HEK293 (cell line): ENCODE measurements at regions not wholly inside any gene's neighbourhood (a gene's known extent, or its start where the extent isn't known, plus 50 kb on each side); places are given as distances from the start of the nearest gene placed in this dataset.
A peak's percentile ranks its signal among the peaks of the same experiment; 100 is the strongest.

Experiments used
- CTCF ChIA-PET: fragments of 350-600 bp; formaldehyde crosslinking; extraction: SDS; loops from one replicate; lab custom pipeline; 2021; ENCODE audit warnings: antibody characterized with exemption; lab: Yijun Ruan, JAX
- POLR2A ChIA-PET: fragments of 300-600 bp; formaldehyde crosslinking; extraction: SDS; loops from one replicate; lab custom pipeline; 2020; ENCODE audit warnings: antibody characterized with exemption, inconsistent platforms; lab: Yijun Ruan, JAX
- H3K27ac ChIP-seq: fragments of 200-500 bp; sonication (Bioruptor generic); 2 replicates; pipeline ENCODE4 v1.5.1; 2014; ENCODE audit warnings: low read depth, low read length, control low read depth, inconsistent platforms; ENCODE audit errors: extremely low read depth
- H3K36me3 ChIP-seq, 2 experiments: fragments of 200-500 bp in 1 of 2; sonication (Bioruptor generic) in 1 of 2; 1 replicate in 1 of 2; 2 replicates in 1 of 2; pipeline ENCODE4 v1.5.1; 2014 to 2017; ENCODE audit warnings: inconsistent platforms in 2 of 2, low read length in 2 of 2; ENCODE audit not compliant: control insufficient read depth in 2 of 2, insufficient read depth in 1 of 2
- H3K4me1 ChIP-seq: fragments of 200-500 bp; sonication (Bioruptor generic); 2 replicates; pipeline ENCODE4 v1.5.1; 2014; ENCODE audit warnings: mild to moderate bottlenecking, low read length, inconsistent platforms; ENCODE audit not compliant: control insufficient read depth, insufficient read depth
- H3K4me3 ChIP-seq: 2 replicates; pipeline ENCODE4 v1.5.1; 2011; ENCODE audit warnings: low read depth, mild to moderate bottlenecking, control low read depth, low read length, moderate library complexity
- H3K9me3 ChIP-seq: fragments of 200-500 bp; sonication (Bioruptor generic); 2 replicates; pipeline ENCODE4 v1.5.1; 2014; ENCODE audit warnings: low read depth, low read length, inconsistent platforms; ENCODE audit not compliant: control insufficient read depth, insufficient read depth
- EGR2 ChIP-seq: fragments of 450-650 bp; formaldehyde crosslinking; IDR thresholded peaks from 2 replicates; pipeline ENCODE4 v1.5.1; 2016; ENCODE audit warnings: low read depth, missing biosample characterization, missing genetic modification characterization
- MZF1 ChIP-seq: fragments of 450-650 bp; formaldehyde crosslinking; IDR thresholded peaks from 2 replicates; pipeline ENCODE4 v1.5.1; 2017; ENCODE audit warnings: missing biosample characterization, missing genetic modification characterization, borderline replicate concordance
- SP2 ChIP-seq: fragments of 450-650 bp; formaldehyde crosslinking; IDR thresholded peaks from 2 replicates; pipeline ENCODE4 v1.5.1; 2016; ENCODE audit warnings: missing biosample characterization, missing genetic modification characterization
- YY2 ChIP-seq: fragments of 450-650 bp; formaldehyde crosslinking; IDR thresholded peaks from 2 replicates; pipeline ENCODE4 v1.5.1; 2016; ENCODE audit warnings: missing biosample characterization, missing genetic modification characterization
- ZBTB17 ChIP-seq: fragments of 450-650 bp; formaldehyde crosslinking; IDR thresholded peaks from 2 replicates; pipeline ENCODE4 v1.5.1; 2016; ENCODE audit warnings: missing biosample characterization, missing genetic modification characterization
- ZBTB20 ChIP-seq: fragments of 450-650 bp; formaldehyde crosslinking; IDR thresholded peaks from 2 replicates; pipeline ENCODE4 v1.5.1; 2016; ENCODE audit warnings: missing biosample characterization, missing genetic modification characterization
- ZFHX2 ChIP-seq: fragments of 450-650 bp; formaldehyde crosslinking; conservative IDR thresholded peaks from 2 replicates; pipeline ENCODE4 v1.5.1; 2016; ENCODE audit warnings: missing biosample characterization, missing genetic modification characterization
- ZIC2 ChIP-seq: fragments of 450-650 bp; formaldehyde crosslinking; IDR thresholded peaks from 2 replicates; pipeline ENCODE4 v1.5.1; 2016; ENCODE audit warnings: missing biosample characterization, missing genetic modification characterization
- ZNF10 ChIP-seq: fragments of 450-650 bp; formaldehyde crosslinking; IDR thresholded peaks from 2 replicates; pipeline ENCODE4 v1.5.1; 2017; ENCODE audit warnings: missing biosample characterization, missing genetic modification characterization
- ZNF112 ChIP-seq: fragments of 450-650 bp; formaldehyde crosslinking; IDR thresholded peaks from 2 replicates; pipeline ENCODE4 v1.5.0; 2017; ENCODE audit warnings: missing biosample characterization, missing genetic modification characterization
- ZNF121 ChIP-seq: fragments of 450-650 bp; formaldehyde crosslinking; IDR thresholded peaks from 2 replicates; pipeline ENCODE4 v1.5.1; 2016; ENCODE audit warnings: missing biosample characterization, missing genetic modification characterization
- ZNF16 ChIP-seq: fragments of 450-650 bp; formaldehyde crosslinking; IDR thresholded peaks from 2 replicates; pipeline ENCODE4 v1.5.1; 2016; ENCODE audit warnings: low read depth, missing biosample characterization, missing genetic modification characterization
- ZNF169 ChIP-seq: fragments of 450-650 bp; formaldehyde crosslinking; IDR thresholded peaks from 2 replicates; pipeline ENCODE4 v1.5.1; 2016; ENCODE audit warnings: missing biosample characterization, missing genetic modification characterization
- ZNF211 ChIP-seq: fragments of 450-650 bp; formaldehyde crosslinking; IDR thresholded peaks from 2 replicates; pipeline ENCODE4 v1.5.1; 2016; ENCODE audit warnings: low read depth, missing biosample characterization, missing genetic modification characterization
- ZNF366 ChIP-seq: fragments of 450-650 bp; formaldehyde crosslinking; conservative IDR thresholded peaks from 2 replicates; pipeline ENCODE4 v1.5.1; 2016; ENCODE audit warnings: missing biosample characterization, missing genetic modification characterization
- ZNF501 ChIP-seq: fragments of 450-650 bp; formaldehyde crosslinking; IDR thresholded peaks from 2 replicates; pipeline ENCODE4 v1.5.1; 2016; ENCODE audit warnings: missing biosample characterization, missing genetic modification characterization
- ZNF585B ChIP-seq: fragments of 450-650 bp; formaldehyde crosslinking; IDR thresholded peaks from 2 replicates; pipeline ENCODE4 v1.5.1; 2016; ENCODE audit warnings: missing biosample characterization, missing genetic modification characterization
- ZNF777 ChIP-seq: fragments of 450-650 bp; formaldehyde crosslinking; IDR thresholded peaks from 2 replicates; pipeline ENCODE4 v1.5.1; 2017; ENCODE audit warnings: missing biosample characterization, missing genetic modification characterization, borderline replicate concordance
- ZNF830 ChIP-seq: fragments of 450-650 bp; IDR thresholded peaks from 2 replicates; pipeline ENCODE4 v1.5.0; 2018; ENCODE audit warnings: missing biosample characterization, missing genetic modification characterization, low read depth, mild to moderate bottlenecking, moderate library complexity
- ZSCAN30 ChIP-seq: fragments of 450-650 bp; IDR thresholded peaks from 2 replicates; pipeline ENCODE4 v1.5.1; 2018; ENCODE audit warnings: missing biosample characterization, mild to moderate bottlenecking, missing genetic modification characterization, moderate library complexity
- ZXDB ChIP-seq: fragments of 450-650 bp; formaldehyde crosslinking; IDR thresholded peaks from 2 replicates; pipeline ENCODE4 v1.5.1; 2016; ENCODE audit warnings: missing biosample characterization, missing genetic modification characterization
- TF ChIP-seq, protein P1 (sequence below): fragments of 450-650 bp; formaldehyde crosslinking; IDR thresholded peaks from 2 replicates; pipeline ENCODE4 v1.5.1; 2016; ENCODE audit warnings: missing biosample characterization, missing genetic modification characterization
- TF ChIP-seq, protein P2 (sequence below): fragments of 450-650 bp; formaldehyde crosslinking; IDR thresholded peaks from 2 replicates; pipeline ENCODE4 v1.5.1; 2016; ENCODE audit warnings: missing biosample characterization, missing genetic modification characterization, low read depth
- TF ChIP-seq, protein P3 (sequence below): fragments of 450-650 bp; formaldehyde crosslinking; IDR thresholded peaks from 2 replicates; pipeline ENCODE4 v1.5.1; 2016; ENCODE audit warnings: missing biosample characterization, missing genetic modification characterization
- TF ChIP-seq, protein P4 (sequence below): fragments of 450-650 bp; formaldehyde crosslinking; IDR thresholded peaks from 2 replicates; pipeline ENCODE4 v1.5.1; 2016; ENCODE audit warnings: missing biosample characterization, missing genetic modification characterization

DNA sequence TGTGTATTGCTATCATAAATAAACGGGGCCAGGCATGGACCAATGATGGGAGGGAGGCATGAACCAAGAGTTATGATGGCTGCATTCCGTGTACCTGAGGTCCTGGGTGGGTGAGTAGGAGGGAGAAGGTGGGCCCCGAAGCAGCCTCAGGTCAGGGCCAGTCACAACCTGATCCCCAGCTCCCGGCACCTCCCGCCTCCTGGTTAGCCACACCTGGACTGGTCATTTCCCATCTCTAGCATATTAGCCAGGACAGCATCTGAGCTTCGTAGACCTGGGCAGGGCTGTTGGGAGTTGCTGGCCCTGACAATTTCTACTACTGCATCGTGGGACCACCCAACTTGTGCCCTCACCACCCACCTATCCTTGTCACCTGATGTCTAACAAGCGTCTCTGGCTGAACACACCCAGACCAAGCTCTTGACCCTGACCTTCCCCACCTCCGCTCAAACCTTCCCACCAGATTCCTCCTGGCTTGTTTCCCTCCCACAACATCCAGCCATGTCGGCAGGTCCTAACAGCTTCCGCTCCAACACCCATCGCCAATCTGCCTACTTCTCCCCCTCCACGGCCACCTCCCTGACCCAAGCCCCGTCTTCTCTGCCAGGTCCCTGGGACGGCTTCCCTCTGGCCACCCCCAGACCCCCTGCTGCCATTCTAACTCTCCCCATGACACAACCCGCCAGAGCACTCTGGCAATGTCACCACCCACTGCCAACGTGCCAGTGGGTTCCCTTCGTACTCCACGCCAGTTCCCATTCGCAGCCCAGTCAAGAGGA lies 133.8 kb upstream of the IQSEC1 start:
- no peak overlapping the region for H3K27ac ChIP-seq
- no peak overlapping the region for H3K4me3 ChIP-seq
- H3K4me1 ChIP-seq: no peaks in the 10 kb centered on the region
- CTCF ChIA-PET: interaction anchor here (0.8 kb wide), 1 partner anchor 114 kb away, joined by 3 read pairs; no protein-coding TSS in a partner anchor
- no peaks in the 10 kb centered on the region for H3K36me3 ChIP-seq
- no peaks in the 10 kb centered on the region for H3K9me3 ChIP-seq
- TF ChIP-seq ZFHX2 (peak; percentile 89), YY2 (tag by site-specific recombination) (no peak), ZSCAN30 (no peak), EGR2 (tag by site-specific recombination) (peak; percentile 98), ZIC2 (0 out of 2 replicates have a peak, but pooled peaks have one; percentile 8)
- TF ChIP-seq, protein P1, sequence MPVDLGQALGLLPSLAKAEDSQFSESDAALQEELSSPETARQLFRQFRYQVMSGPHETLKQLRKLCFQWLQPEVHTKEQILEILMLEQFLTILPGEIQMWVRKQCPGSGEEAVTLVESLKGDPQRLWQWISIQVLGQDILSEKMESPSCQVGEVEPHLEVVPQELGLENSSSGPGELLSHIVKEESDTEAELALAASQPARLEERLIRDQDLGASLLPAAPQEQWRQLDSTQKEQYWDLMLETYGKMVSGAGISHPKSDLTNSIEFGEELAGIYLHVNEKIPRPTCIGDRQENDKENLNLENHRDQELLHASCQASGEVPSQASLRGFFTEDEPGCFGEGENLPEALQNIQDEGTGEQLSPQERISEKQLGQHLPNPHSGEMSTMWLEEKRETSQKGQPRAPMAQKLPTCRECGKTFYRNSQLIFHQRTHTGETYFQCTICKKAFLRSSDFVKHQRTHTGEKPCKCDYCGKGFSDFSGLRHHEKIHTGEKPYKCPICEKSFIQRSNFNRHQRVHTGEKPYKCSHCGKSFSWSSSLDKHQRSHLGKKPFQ (tag by site-specific recombination): no peak
- POLR2A ChIA-PET: no interaction called here

DNA sequence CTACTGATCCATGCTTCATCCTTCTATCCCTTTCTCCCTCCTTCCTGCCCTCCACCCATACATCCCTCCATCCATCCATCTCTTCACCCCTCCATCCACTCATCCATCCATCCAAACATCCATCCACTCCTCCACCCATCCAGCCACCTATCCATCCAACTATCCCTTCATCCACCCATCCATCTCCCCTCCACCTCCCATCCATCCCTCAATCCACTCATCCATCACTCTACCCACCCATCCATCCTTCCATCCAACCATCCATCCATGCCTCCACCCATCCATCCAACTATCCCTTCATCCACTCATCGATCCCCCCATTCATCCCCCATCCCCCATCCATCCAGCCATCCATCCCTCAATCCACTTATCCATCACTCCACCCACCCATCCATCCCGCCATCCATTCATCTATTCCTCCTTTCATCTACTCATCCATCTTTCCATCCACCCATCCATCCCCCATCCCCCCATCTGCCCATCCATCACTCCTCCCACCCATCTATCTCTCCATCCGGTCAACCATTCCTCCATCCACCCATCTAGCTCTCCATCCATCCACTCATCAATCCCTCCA lies 132.4 kb upstream of the IQSEC1 start:
- Histone ChIP-seq H3K27ac (no peak overlapping the region), H3K4me3 (no peak overlapping the region), H3K36me3 (no peaks in the 10 kb centered on the region), H3K4me1 (no peaks in the 10 kb centered on the region), H3K9me3 (no peaks in the 10 kb centered on the region)
- ChIA-PET CTCF (interaction anchor here (1.0 kb wide), 1 partner anchor 13 kb away, joined by 3 read pairs; no protein-coding TSS in a partner anchor), POLR2A (no interaction called here)
- peak; percentile 99 for TF ChIP-seq ZNF366 (tag by site-specific recombination)
- peak; percentile 83 for TF ChIP-seq ZBTB17 (tag by site-specific recombination)
- no peak for TF ChIP-seq SP2
- TF ChIP-seq ZBTB20 (tag by site-specific recombination): no peak
- TF ChIP-seq ZNF777 (tag by site-specific recombination): no peak
- TF ChIP-seq ZNF169 (tag by site-specific recombination): no peak
- TF ChIP-seq MZF1 (tag by site-specific recombination): no peak

DNA sequence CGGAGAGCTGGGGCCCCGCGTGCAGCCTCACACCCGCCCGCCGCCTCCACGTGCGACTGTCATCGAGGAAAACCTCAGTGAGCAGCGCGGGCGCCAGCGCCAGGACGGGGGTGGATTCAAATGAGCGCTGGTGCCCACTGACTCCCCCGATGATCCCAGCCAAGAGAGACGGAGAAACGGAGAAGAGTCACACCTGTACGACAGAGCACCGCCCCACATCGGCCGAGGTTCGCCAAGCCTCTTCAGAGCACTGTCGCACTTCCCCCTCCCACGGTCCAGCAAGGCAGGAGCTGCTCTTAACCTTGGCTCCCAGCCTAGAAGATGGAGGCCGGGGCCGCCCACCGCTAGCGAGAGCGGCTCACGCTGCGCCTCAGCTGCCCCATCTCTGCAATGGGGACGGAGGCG lies 130.9 kb upstream of the IQSEC1 start:
- H3K4me3 ChIP-seq: no peak overlapping the region
- no peaks in the 10 kb centered on the region for H3K4me1 ChIP-seq
- H3K36me3 ChIP-seq: no peaks in the 10 kb centered on the region
- no peaks in the 10 kb centered on the region for H3K9me3 ChIP-seq
- ChIA-PET CTCF (no interaction called here), POLR2A (no interaction called here)
- no peak overlapping the region for H3K27ac ChIP-seq
- no peak for TF ChIP-seq ZNF112 (tag by site-specific recombination)
- TF ChIP-seq ZNF16 (tag by site-specific recombination): no peak
- no peak for TF ChIP-seq ZXDB (tag by site-specific recombination)
- TF ChIP-seq ZNF10 (tag by site-specific recombination): no peak
- no peak for TF ChIP-seq ZNF121 (tag by site-specific recombination)
- no peak for TF ChIP-seq ZNF585B (tag by site-specific recombination)
- TF ChIP-seq ZNF501 (tag by site-specific recombination): no peak
- TF ChIP-seq, protein P2, sequence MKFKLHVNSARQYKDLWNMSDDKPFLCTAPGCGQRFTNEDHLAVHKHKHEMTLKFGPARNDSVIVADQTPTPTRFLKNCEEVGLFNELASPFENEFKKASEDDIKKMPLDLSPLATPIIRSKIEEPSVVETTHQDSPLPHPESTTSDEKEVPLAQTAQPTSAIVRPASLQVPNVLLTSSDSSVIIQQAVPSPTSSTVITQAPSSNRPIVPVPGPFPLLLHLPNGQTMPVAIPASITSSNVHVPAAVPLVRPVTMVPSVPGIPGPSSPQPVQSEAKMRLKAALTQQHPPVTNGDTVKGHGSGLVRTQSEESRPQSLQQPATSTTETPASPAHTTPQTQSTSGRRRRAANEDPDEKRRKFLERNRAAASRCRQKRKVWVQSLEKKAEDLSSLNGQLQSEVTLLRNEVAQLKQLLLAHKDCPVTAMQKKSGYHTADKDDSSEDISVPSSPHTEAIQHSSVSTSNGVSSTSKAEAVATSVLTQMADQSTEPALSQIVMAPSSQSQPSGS (tag by site-specific recombination): no peak
- no peak for TF ChIP-seq ZNF211 (tag by site-specific recombination)
- TF ChIP-seq ZNF830 (tag by site-specific recombination): no peak
- TF ChIP-seq, protein P3, sequence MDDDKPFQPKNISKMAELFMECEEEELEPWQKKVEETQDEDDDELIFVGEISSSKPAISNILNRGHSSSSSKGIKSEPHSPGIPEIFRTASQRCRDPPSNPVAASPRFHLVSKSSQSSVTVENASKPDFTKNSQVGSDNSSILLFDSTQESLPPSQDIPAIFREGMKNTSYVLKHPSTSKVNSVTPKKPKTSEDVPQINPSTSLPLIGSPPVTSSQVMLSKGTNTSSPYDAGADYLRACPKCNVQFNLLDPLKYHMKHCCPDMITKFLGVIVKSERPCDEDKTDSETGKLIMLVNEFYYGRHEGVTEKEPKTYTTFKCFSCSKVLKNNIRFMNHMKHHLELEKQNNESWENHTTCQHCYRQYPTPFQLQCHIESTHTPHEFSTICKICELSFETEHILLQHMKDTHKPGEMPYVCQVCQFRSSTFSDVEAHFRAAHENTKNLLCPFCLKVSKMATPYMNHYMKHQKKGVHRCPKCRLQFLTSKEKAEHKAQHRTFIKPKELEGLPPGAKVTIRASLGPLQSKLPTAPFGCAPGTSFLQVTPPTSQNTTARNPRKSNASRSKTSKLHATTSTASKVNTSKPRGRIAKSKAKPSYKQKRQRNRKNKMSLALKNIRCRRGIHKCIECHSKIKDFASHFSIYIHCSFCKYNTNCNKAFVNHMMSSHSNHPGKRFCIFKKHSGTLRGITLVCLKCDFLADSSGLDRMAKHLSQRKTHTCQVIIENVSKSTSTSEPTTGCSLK: no peak
- TF ChIP-seq, protein P4, sequence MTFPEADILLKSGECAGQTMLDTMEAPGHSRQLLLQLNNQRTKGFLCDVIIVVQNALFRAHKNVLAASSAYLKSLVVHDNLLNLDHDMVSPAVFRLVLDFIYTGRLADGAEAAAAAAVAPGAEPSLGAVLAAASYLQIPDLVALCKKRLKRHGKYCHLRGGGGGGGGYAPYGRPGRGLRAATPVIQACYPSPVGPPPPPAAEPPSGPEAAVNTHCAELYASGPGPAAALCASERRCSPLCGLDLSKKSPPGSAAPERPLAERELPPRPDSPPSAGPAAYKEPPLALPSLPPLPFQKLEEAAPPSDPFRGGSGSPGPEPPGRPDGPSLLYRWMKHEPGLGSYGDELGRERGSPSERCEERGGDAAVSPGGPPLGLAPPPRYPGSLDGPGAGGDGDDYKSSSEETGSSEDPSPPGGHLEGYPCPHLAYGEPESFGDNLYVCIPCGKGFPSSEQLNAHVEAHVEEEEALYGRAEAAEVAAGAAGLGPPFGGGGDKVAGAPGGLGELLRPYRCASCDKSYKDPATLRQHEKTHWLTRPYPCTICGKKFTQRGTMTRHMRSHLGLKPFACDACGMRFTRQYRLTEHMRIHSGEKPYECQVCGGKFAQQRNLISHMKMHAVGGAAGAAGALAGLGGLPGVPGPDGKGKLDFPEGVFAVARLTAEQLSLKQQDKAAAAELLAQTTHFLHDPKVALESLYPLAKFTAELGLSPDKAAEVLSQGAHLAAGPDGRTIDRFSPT (tag by site-specific recombination): no peak
